WTC11 (cell line): ENCODE measurements at regions not wholly inside any gene's neighbourhood (a gene's known extent, or its start where the extent isn't known, plus 50 kb on each side); places are given as distances from the start of the nearest gene placed in this dataset.

Source experiments
- ATAC-seq: fragments of 200-7000 bp; cut with Tn5 transposase; 2 replicates; pipeline ENCODE4 v1.10.0; 2021; ENCODE audit warnings: mild to moderate bottlenecking, moderate library complexity
- CTCF ChIA-PET: fragments of 300-600 bp; sonication (Branson Sonifier 250); formaldehyde crosslinking; loops from one replicate; lab custom pipeline; 2021; ENCODE audit warnings: antibody characterized with exemption; lab: Charles Lee
- POLR2A ChIA-PET: fragments of 350-600 bp; sonication (Branson Sonifier 250); formaldehyde crosslinking; loops from one replicate; lab custom pipeline; 2021; ENCODE audit warnings: antibody characterized with exemption; lab: Charles Lee
- DNase-seq: peaks from one replicate; pipeline ENCODE4 v3.0.0; 2021; ENCODE audit warnings: low spot score
- H3K27ac Mint-ChIP-seq: 2 replicates; pipeline ENCODE4 v1.8.0; 2021; ENCODE audit warnings: mixed read lengths
- H3K27me3 Mint-ChIP-seq: 2 replicates; pipeline ENCODE4 v1.8.0; 2021; ENCODE audit warnings: low read depth, mild to moderate bottlenecking, moderate library complexity, mixed read lengths
- H3K36me3 Mint-ChIP-seq: 2 replicates; pipeline ENCODE4 v1.8.0; 2021; ENCODE audit warnings: mixed read lengths
- H3K4me1 Mint-ChIP-seq: 2 replicates; pipeline ENCODE4 v1.8.0; 2022; ENCODE audit warnings: mixed read lengths
- H3K4me3 Mint-ChIP-seq: 2 replicates; pipeline ENCODE4 v1.8.0; 2021; ENCODE audit warnings: mild to moderate bottlenecking, moderate library complexity, mixed read lengths
- H3K9me3 Mint-ChIP-seq: 2 replicates; pipeline ENCODE4 v1.8.0; 2021; ENCODE audit warnings: mixed read lengths
- EMX1 ChIP-seq: fragments of 250-450 bp; sonication (Bioruptor Pico); IDR thresholded peaks from 2 replicates; pipeline ENCODE4 v1.8.0; 2021; ENCODE audit warnings: mild to moderate bottlenecking
- FOXJ3 ChIP-seq: sonication (generic); formaldehyde crosslinking; IDR thresholded peaks from 2 replicates; pipeline ENCODE4 v1.9.0; 2021; ENCODE audit warnings: missing genetic modification reagents, mild to moderate bottlenecking, borderline replicate concordance
- JAZF1 ChIP-seq: fragments of 250-450 bp; sonication (Bioruptor Pico); IDR thresholded peaks from 2 replicates; pipeline ENCODE4 v1.9.0; 2021; ENCODE audit warnings: moderate library complexity, mild to moderate bottlenecking, inconsistent platforms
- KAT7 ChIP-seq: sonication (generic); formaldehyde crosslinking; IDR thresholded peaks from 2 replicates; pipeline ENCODE4 v1.8.1; 2023; ENCODE audit warnings: missing genetic modification reagents, mild to moderate bottlenecking, borderline replicate concordance
- MXD4 ChIP-seq: fragments of 250-450 bp; sonication (Bioruptor Pico); IDR thresholded peaks from 2 replicates; pipeline ENCODE4 v1.8.0; 2021; ENCODE audit warnings: mild to moderate bottlenecking, moderate library complexity, borderline replicate concordance
- MYBL2 ChIP-seq: sonication (generic); formaldehyde crosslinking; IDR thresholded peaks from 2 replicates; pipeline ENCODE4 v1.8.1; 2023; ENCODE audit warnings: mild to moderate bottlenecking, moderate library complexity, missing genetic modification reagents
- NFE2L1 ChIP-seq: sonication (generic); formaldehyde crosslinking; IDR thresholded peaks from 2 replicates; pipeline ENCODE4 v1.8.1; 2023; ENCODE audit warnings: missing genetic modification reagents
- NR3C1 ChIP-seq: sonication (generic); formaldehyde crosslinking; conservative IDR thresholded peaks from 2 replicates; pipeline ENCODE4 v1.8.1; 2023; ENCODE audit warnings: low read depth, mild to moderate bottlenecking, missing genetic modification reagents
- RORB ChIP-seq: fragments of 250-450 bp; sonication (Bioruptor Pico); IDR thresholded peaks from 2 replicates; pipeline ENCODE4 v1.9.0; 2021; ENCODE audit warnings: mild to moderate bottlenecking
- TP53 ChIP-seq: sonication (generic); formaldehyde crosslinking; IDR thresholded peaks from 2 replicates; pipeline ENCODE4 v1.8.1; 2023; ENCODE audit warnings: mild to moderate bottlenecking, missing genetic modification reagents
- ZNF232 ChIP-seq: sonication (generic); formaldehyde crosslinking; IDR thresholded peaks from 2 replicates; pipeline ENCODE4 v1.8.0; 2022; ENCODE audit warnings: mild to moderate bottlenecking, missing genetic modification reagents
- TF ChIP-seq, protein P1 (sequence below): sonication (generic); formaldehyde crosslinking; IDR thresholded peaks from 2 replicates; pipeline ENCODE4 v1.8.1; 2023; ENCODE audit warnings: mild to moderate bottlenecking, missing genetic modification reagents
- TF ChIP-seq, protein P2 (sequence below): sonication (generic); formaldehyde crosslinking; IDR thresholded peaks from 2 replicates; pipeline ENCODE4 v1.8.0; 2023; ENCODE audit warnings: mild to moderate bottlenecking, missing genetic modification reagents
- TF ChIP-seq, protein P3 (sequence below): sonication (generic); formaldehyde crosslinking; IDR thresholded peaks from 2 replicates; pipeline ENCODE4 v1.8.1; 2023; ENCODE audit warnings: mild to moderate bottlenecking, missing genetic modification reagents, moderate library complexity
- TF ChIP-seq, protein P4 (sequence below): fragments of 250-450 bp; sonication (Bioruptor Pico); IDR thresholded peaks from 2 replicates; pipeline ENCODE4 v1.9.0; 2021; ENCODE audit warnings: moderate library complexity, mild to moderate bottlenecking, inconsistent platforms, borderline replicate concordance
- TF ChIP-seq, protein P5 (sequence below): sonication (generic); formaldehyde crosslinking; IDR thresholded peaks from 2 replicates; pipeline ENCODE4 v1.8.0; 2022; ENCODE audit warnings: missing genetic modification reagents
- TF ChIP-seq, protein P6 (sequence below): sonication (generic); formaldehyde crosslinking; IDR thresholded peaks from 2 replicates; pipeline ENCODE4 v1.8.0; 2022; ENCODE audit warnings: mild to moderate bottlenecking, missing genetic modification reagents

DNA sequence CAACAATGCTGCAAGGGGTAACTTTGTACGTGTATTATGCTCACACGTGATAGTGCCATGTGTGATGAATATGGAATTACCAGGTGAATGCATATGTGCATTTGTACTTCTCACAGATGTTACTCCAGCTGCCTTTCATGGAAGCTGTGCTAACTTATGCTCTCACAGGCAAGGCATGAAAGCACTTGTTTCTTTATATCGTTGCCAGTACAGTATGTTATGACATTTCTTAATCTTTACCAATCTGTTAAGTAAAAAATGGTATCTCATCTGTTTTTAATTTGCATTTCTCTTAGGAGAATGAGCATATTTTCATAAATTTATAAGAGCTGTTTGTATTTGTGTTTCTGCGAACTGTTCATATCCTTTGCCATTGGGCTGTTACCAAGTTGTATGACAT is 311.8 kb upstream of the DMRT1 start:
- ChIA-PET CTCF (interaction anchor here (1.3 kb wide), 1 partner anchor 17 kb away, joined by 4 read pairs; no protein-coding TSS in a partner anchor), POLR2A (interaction anchor here (0.6 kb wide), 1 partner anchor 9 kb away, joined by 3 read pairs; no protein-coding TSS in a partner anchor)
- H3K27me3 Mint-ChIP-seq, result no peaks in the 10 kb centered on the region
- no peak for ATAC-seq
- H3K27ac Mint-ChIP-seq, result no peak overlapping the region
- H3K9me3 Mint-ChIP-seq, result no peaks in the 10 kb centered on the region
- H3K4me3 Mint-ChIP-seq, result no peak overlapping the region
- TF ChIP-seq NFE2L1 (CRISPR knock-in tag) (no peak), ZNF232 (CRISPR knock-in tag) (no peak), KAT7 (CRISPR knock-in tag) (no peak), RORB (CRISPR knock-in tag) (no peak), JAZF1 (CRISPR knock-in tag) (no peak), EMX1 (CRISPR knock-in tag) (no peak), MXD4 (CRISPR knock-in tag) (no peak), FOXJ3 (CRISPR knock-in tag) (no peak), TP53 (CRISPR knock-in tag) (no peak)
- TF ChIP-seq, protein P1, sequence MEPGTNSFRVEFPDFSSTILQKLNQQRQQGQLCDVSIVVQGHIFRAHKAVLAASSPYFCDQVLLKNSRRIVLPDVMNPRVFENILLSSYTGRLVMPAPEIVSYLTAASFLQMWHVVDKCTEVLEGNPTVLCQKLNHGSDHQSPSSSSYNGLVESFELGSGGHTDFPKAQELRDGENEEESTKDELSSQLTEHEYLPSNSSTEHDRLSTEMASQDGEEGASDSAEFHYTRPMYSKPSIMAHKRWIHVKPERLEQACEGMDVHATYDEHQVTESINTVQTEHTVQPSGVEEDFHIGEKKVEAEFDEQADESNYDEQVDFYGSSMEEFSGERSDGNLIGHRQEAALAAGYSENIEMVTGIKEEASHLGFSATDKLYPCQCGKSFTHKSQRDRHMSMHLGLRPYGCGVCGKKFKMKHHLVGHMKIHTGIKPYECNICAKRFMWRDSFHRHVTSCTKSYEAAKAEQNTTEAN (CRISPR knock-in tag), result no peak
- TF ChIP-seq, protein P2, sequence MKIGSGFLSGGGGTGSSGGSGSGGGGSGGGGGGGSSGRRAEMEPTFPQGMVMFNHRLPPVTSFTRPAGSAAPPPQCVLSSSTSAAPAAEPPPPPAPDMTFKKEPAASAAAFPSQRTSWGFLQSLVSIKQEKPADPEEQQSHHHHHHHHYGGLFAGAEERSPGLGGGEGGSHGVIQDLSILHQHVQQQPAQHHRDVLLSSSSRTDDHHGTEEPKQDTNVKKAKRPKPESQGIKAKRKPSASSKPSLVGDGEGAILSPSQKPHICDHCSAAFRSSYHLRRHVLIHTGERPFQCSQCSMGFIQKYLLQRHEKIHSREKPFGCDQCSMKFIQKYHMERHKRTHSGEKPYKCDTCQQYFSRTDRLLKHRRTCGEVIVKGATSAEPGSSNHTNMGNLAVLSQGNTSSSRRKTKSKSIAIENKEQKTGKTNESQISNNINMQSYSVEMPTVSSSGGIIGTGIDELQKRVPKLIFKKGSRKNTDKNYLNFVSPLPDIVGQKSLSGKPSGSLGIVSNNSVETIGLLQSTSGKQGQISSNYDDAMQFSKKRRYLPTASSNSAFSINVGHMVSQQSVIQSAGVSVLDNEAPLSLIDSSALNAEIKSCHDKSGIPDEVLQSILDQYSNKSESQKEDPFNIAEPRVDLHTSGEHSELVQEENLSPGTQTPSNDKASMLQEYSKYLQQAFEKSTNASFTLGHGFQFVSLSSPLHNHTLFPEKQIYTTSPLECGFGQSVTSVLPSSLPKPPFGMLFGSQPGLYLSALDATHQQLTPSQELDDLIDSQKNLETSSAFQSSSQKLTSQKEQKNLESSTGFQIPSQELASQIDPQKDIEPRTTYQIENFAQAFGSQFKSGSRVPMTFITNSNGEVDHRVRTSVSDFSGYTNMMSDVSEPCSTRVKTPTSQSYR (CRISPR knock-in tag), result no peak
- H3K4me1 Mint-ChIP-seq, result peaks cover 37% of the 10 kb centered on the region
- no peaks in the 10 kb centered on the region for H3K36me3 Mint-ChIP-seq
- no peak for DNase-seq

DNA sequence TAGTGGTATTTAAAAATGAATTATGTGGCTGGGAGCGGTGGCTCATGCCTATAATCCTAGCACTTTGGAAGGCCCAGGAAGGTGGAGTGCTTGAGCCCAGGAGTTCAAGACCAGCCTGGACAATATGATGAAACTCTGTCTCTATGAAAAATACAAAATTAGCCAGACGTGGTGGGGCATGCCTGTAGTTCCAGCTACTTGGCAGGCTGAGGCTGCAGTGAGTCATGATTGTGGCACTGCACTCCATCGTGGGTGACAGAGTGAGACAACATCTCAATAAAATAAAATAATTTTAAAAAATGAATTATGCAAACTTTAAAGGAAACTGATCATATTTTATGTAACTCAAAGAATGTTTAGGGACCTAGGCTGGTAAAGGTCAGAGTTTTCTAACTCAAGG is 310.8 kb upstream of the DMRT1 start:
- no peak overlapping the region for H3K27ac Mint-ChIP-seq
- no peak for ATAC-seq
- H3K4me3 Mint-ChIP-seq, result no peak overlapping the region
- POLR2A ChIA-PET, result no interaction called here
- H3K9me3 Mint-ChIP-seq, result no peaks in the 10 kb centered on the region
- TF ChIP-seq MYBL2 (CRISPR knock-in tag), result no peak
- TF ChIP-seq, protein P3, sequence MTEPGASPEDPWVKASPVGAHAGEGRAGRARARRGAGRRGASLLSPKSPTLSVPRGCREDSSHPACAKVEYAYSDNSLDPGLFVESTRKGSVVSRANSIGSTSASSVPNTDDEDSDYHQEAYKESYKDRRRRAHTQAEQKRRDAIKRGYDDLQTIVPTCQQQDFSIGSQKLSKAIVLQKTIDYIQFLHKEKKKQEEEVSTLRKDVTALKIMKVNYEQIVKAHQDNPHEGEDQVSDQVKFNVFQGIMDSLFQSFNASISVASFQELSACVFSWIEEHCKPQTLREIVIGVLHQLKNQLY (CRISPR knock-in tag), result no peak
- TF ChIP-seq, protein P4, sequence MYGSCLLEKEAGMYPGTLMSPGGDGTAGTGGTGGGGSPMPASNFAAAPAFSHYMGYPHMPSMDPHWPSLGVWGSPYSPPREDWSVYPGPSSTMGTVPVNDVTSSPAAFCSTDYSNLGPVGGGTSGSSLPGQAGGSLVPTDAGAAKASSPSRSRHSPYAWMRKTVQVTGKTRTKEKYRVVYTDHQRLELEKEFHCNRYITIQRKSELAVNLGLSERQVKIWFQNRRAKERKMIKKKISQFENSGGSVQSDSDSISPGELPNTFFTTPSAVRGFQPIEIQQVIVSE (CRISPR knock-in tag), result no peak
- TF ChIP-seq, protein P5, sequence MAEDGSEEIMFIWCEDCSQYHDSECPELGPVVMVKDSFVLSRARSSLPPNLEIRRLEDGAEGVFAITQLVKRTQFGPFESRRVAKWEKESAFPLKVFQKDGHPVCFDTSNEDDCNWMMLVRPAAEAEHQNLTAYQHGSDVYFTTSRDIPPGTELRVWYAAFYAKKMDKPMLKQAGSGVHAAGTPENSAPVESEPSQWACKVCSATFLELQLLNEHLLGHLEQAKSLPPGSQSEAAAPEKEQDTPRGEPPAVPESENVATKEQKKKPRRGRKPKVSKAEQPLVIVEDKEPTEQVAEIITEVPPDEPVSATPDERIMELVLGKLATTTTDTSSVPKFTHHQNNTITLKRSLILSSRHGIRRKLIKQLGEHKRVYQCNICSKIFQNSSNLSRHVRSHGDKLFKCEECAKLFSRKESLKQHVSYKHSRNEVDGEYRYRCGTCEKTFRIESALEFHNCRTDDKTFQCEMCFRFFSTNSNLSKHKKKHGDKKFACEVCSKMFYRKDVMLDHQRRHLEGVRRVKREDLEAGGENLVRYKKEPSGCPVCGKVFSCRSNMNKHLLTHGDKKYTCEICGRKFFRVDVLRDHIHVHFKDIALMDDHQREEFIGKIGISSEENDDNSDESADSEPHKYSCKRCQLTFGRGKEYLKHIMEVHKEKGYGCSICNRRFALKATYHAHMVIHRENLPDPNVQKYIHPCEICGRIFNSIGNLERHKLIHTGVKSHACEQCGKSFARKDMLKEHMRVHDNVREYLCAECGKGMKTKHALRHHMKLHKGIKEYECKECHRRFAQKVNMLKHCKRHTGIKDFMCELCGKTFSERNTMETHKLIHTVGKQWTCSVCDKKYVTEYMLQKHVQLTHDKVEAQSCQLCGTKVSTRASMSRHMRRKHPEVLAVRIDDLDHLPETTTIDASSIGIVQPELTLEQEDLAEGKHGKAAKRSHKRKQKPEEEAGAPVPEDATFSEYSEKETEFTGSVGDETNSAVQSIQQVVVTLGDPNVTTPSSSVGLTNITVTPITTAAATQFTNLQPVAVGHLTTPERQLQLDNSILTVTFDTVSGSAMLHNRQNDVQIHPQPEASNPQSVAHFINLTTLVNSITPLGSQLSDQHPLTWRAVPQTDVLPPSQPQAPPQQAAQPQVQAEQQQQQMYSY (CRISPR knock-in tag), result no peak
- TF ChIP-seq, protein P6, sequence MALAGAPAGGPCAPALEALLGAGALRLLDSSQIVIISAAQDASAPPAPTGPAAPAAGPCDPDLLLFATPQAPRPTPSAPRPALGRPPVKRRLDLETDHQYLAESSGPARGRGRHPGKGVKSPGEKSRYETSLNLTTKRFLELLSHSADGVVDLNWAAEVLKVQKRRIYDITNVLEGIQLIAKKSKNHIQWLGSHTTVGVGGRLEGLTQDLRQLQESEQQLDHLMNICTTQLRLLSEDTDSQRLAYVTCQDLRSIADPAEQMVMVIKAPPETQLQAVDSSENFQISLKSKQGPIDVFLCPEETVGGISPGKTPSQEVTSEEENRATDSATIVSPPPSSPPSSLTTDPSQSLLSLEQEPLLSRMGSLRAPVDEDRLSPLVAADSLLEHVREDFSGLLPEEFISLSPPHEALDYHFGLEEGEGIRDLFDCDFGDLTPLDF (CRISPR knock-in tag), result no peak
- TF ChIP-seq NR3C1, result no peak
- H3K4me1 Mint-ChIP-seq, result peaks cover 46% of the 10 kb centered on the region
- no peaks in the 10 kb centered on the region for H3K36me3 Mint-ChIP-seq
- no peak for DNase-seq
- no peaks in the 10 kb centered on the region for H3K27me3 Mint-ChIP-seq
- CTCF ChIA-PET, result no interaction called here
